Small intestine (tissue), 7 donors: ENCODE measurements at regions not wholly inside any gene's neighbourhood (a gene's known extent, or its start where the extent isn't known, plus 50 kb on each side); places are given as distances from the start of the nearest gene placed in this dataset.

ENCODE experiments used
- DNase-seq, 2 donors: peaks; one replicate each; pipeline versions ENCODE4 v3.0.0 to v3.0.0-alpha.2; 2013
- FAIRE-seq: peaks from 2 replicates; lab custom pipeline; 2012; peaks lifted over from hg19 to GRCh38; lab: Jason Lieb, UNC
- H3K27ac ChIP-seq, 3 donors: one replicate each; pipeline ENCODE4 v1.5.1; 2013; ENCODE audit warnings: low read length in 2 of 3, mild to moderate bottlenecking in 2 of 3, control low read depth in 1 of 3, inconsistent platforms in 1 of 3, low read depth in 1 of 3, moderate library complexity in 1 of 3
- H3K27me3 ChIP-seq, 3 donors: one replicate each; pipeline ENCODE4 v1.6.1; 2013; ENCODE audit warnings: low read length in 3 of 3, inconsistent platforms in 1 of 3; ENCODE audit not compliant: control insufficient read depth in 3 of 3, insufficient read depth in 3 of 3
- H3K36me3 ChIP-seq, 3 donors: one replicate each; pipeline ENCODE4 v1.6.1; 2013; ENCODE audit warnings: low read length in 3 of 3, inconsistent platforms in 1 of 3, low read depth in 1 of 3, mild to moderate bottlenecking in 1 of 3, moderate library complexity in 1 of 3; ENCODE audit not compliant: control insufficient read depth in 3 of 3, insufficient read depth in 2 of 3
- H3K4me1 ChIP-seq, 3 donors: one replicate each; pipeline ENCODE4 v1.6.1; 2013; ENCODE audit warnings: low read length in 2 of 3, inconsistent platforms in 1 of 3, low read depth in 1 of 3, mild to moderate bottlenecking in 1 of 3, moderate library complexity in 1 of 3; ENCODE audit not compliant: control insufficient read depth in 3 of 3, insufficient read depth in 2 of 3
- H3K4me3 ChIP-seq, 3 donors: one replicate each; pipeline ENCODE4 v1.5.1; 2013; ENCODE audit warnings: low read length in 3 of 3, control low read depth in 1 of 3, inconsistent platforms in 1 of 3, low read depth in 1 of 3, mild to moderate bottlenecking in 1 of 3, moderate library complexity in 1 of 3
- H3K9me3 ChIP-seq, 2 donors: one replicate each; pipeline ENCODE4 v1.6.1; 2013; ENCODE audit warnings: low read depth in 1 of 2, low read length in 1 of 2; ENCODE audit not compliant: control insufficient read depth in 2 of 2, insufficient read depth in 1 of 2
- WGBS, 3 donors: extraction: QIAGEN DNeasy Blood & Tissue Kit; methylation state at CpG; one replicate each; pipeline ENCODE4 v1.1.7; 2013; 5-methylcytosine and 5-hydroxymethylcytosine counted together
- donor health status: healthy with polysubstance abuse.
- donor health status: control.
- donor health status: control.
- donor health status: Bipolar disorder and iron deficiency.
- donor health status: healthy.

DNA sequence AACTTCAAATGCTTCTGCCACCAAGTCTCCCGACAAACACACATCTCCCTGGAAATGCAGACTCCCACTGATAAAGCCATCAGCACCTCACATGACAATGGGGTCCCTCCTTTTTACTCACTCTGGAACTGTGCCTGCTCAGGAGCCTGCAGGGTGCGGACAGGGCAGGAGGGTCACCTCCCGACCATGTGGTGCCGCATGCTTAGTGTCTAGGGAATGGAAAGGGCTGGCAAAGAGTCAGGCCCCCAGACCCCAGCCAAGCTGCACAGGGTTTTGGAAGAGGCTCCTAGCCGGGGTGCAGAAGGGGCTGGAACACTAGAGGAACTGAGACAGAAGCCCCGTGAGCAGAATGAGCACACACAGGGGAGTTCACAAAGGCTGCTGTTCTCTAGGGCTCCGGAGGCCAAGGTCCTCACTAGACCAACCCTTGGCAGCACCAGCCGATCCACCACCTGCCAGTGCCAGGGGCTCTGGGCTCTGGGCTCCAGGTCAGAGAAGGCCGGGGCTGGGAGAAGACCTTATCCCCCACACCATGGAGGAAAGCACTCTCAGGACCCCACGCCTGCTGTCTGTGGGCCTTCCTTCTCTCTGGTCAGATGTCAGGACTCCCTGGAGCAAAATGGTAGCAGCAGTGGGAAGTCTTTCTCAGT is 125.1 kb upstream of the FGF3 start:
- no peak for DNase-seq
- no peak for FAIRE-seq
- Histone ChIP-seq H3K4me3 (no peak overlapping the region), H3K4me1 (peaks cover 3 to 20% (median 5%) of the 10 kb centered on the region in 3 donors), H3K9me3 (no peaks in the 10 kb centered on the region), H3K27ac (no peak overlapping the region), H3K36me3 (no peaks in the 10 kb centered on the region), H3K27me3 (peaks cover 0 to 5% (median 0%) of the 10 kb centered on the region in 3 donors)
- 62 to 82% (median 65%) methylated on average over 10 of the region's 10 CpGs for WGBS, 3 donors

DNA sequence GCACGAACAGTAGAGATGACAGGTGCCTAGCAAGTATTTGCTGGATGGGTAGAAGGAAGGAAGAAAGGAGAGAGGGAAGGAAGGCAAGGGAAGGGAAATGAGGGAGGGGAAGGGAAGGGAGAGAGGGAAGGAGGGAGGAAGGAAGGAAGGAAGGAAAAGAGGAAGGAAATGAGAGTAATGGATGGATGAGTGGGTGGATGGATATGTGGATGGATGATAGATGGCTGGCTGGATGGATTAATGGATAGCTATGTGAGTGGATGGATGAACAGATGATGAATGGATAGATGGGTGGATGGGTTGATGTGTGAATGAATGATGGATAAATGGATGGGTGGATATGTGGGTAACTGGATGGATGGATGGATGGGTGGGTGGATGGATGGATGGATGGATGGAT is 125.9 kb upstream of the FGF3 start:
- WGBS, 3 donors, result 68 to 80% (median 70%) methylated on average over 1 of the region's 1 CpG
- Histone ChIP-seq H3K4me1 (peaks cover 3 to 20% (median 7%) of the 10 kb centered on the region in 3 donors), H3K4me3 (no peak overlapping the region), H3K9me3 (peaks cover under 1 to 2% of the 10 kb centered on the region in 2 donors), H3K36me3 (no peaks in the 10 kb centered on the region), H3K27me3 (no peaks in the 10 kb centered on the region), H3K27ac (no peak overlapping the region)
- no peak for DNase-seq
- FAIRE-seq, result no peak

DNA sequence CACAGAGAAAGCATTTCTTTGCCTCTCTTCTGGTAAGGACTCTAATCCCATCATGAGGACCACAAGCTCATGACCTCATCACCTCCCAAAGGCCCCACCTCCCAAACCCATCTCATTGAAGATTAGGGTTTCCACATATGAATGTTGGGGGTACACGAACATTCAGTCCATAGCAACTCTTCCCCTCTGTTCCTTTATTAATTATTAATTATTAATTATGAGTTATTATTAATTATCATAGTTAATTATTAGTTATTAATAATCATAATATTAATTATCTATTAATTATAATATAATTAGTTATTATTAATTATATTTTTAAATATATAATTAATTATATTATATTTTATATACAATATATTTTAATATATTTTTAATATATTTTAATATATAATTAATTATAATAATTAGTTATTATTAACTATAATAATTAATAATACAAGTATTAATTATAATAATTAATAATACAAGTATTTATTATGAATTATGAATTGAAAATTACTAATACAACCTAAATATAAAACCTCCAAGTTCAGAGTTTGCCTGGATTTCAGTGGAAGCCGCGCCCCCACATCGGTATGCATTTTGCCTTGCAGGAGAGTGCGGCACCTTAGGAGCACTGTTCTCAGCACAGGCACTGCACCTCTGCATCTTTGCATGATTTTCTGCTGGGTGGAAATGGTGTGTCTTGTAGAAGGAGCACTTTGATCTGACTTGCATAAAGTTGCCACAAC is 128.0 kb upstream of the FGF3 start:
- DNase-seq (no peak), FAIRE-seq (peak; percentile 77)
- 91 to 94% (median 93%) methylated on average over 5 of the region's 5 CpGs for WGBS, 3 donors
- H3K4me1 ChIP-seq, result peaks cover 3 to 20% (median 7%) of the 10 kb centered on the region in 3 donors
- H3K27ac ChIP-seq, result no peak overlapping the region
- H3K4me3 ChIP-seq, result no peak overlapping the region
- no peaks in the 10 kb centered on the region for H3K27me3 ChIP-seq
- H3K36me3 ChIP-seq, result no peaks in the 10 kb centered on the region
- H3K9me3 ChIP-seq, result peaks cover 2 to 10% of the 10 kb centered on the region in 2 donors

DNA sequence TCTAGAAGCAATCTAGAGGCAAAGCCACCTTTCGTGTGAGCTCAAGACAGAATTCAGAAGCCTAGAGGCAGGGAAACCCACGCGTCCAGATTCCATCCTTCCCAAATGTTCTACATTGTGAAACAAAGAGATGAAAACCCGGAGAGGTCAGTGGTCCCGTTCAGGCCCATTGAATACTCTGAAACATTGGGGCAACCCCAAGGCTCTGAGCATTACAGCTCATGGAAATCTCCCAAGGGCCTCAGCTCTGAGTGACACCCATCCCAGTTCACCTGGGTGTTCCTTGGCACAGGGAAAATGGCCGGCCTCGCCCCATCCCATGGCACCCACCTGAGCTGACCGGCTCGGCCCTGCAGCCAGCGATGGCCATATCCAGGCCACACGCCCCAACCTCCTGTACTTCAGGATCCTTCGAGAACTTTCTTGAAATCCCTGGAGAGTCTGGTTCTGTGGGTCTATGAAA is 128.6 kb upstream of the FGF3 start:
- DNase-seq (no peak), FAIRE-seq (no peak)
- 62 to 84% (median 72%) methylated on average over 12 of the region's 12 CpGs for WGBS, 3 donors
- no peaks in the 10 kb centered on the region for H3K36me3 ChIP-seq
- peak overlapping the region in 2 of 3 donors; percentile 53 to 91 for H3K27ac ChIP-seq
- no peak overlapping the region for H3K4me3 ChIP-seq
- H3K27me3 ChIP-seq, result no peaks in the 10 kb centered on the region
- peaks cover 2 to 10% of the 10 kb centered on the region in 2 donors for H3K9me3 ChIP-seq
- peaks cover 3 to 20% (median 7%) of the 10 kb centered on the region in 3 donors for H3K4me1 ChIP-seq

DNA sequence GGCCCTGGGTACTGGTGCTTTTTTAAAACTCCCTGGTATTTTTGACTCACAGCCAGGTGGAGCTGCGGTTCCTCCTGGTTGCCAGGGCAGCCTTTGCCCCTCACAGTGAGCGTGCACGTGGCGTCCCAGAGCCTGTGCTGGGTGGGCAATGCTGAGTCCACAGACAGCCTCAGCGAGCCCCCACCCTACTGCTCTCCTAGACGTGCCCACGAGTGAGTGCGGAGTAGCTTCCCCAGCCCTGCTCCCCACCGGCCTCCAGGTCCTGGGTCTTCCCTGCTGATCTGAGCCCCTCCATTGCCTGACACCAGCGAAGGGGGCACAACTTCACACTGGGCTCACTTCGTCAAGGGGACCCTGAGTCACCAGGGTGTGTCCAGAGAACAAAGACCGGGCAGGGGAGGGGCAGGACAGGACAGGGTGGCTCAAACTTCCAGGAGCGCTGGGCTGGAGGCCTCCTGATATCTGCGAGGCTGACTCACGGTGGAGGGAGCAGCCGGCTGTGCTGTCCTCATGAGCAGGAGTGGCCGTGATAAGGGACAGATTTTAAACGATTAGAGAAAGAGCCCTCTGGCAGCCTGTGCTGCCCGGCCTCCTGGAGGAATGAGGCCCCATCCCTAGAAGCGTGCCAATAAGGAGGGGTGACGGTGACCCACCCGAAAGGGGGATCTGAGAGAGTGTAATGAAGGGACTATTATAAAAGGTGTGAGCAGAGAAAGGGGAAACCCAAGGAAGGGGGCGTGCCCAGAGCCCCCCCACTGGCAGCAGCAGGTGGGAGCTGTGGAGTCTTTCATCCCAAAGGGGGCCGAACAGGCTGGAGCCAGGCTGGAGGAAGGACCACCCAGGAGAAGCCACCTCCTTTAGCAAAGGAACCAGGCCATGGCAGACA is 129.3 kb upstream of the FGF3 start:
- FAIRE-seq (no peak), DNase-seq (peak; percentile 92 to 97)
- H3K36me3 ChIP-seq, result no peaks in the 10 kb centered on the region
- H3K4me3 ChIP-seq, result no peak overlapping the region
- 20 to 48% (median 32%) methylated on average over 24 of the region's 24 CpGs for WGBS, 3 donors
- peaks cover 2 to 10% of the 10 kb centered on the region in 2 donors for H3K9me3 ChIP-seq
- peak overlapping the region; percentile 27 to 91 (median 53) for H3K27ac ChIP-seq
- peaks cover 0 to 2% (median 0%) of the 10 kb centered on the region in 3 donors for H3K27me3 ChIP-seq
- H3K4me1 ChIP-seq, result peaks cover 3 to 20% (median 7%) of the 10 kb centered on the region in 3 donors

DNA sequence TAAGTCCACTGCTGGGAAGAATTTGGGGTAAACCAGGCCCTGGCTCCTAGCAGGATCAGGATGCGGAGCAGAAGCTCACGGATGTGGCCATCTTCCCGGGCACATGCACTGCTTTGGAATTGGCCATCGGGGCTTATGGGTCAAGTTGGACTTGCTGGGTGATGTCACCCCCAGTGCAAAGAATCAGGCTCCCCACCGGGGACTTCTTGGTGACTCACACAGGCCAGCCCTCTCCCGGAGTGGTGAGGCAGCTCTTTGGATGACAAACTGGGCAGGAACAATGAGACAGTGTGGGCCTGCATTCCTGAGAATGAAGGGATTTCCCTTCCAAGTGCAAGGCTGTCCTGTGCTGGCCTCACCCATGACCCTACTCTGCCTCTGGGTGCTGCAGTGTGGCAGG is 128.8 kb upstream of the ANO1 start:
- H3K4me3 ChIP-seq, result no peak overlapping the region
- peak overlapping the region in 2 of 3 donors; percentile 27 to 80 for H3K27ac ChIP-seq
- FAIRE-seq, result no peak
- 56 to 71% (median 67%) methylated on average over 6 of the region's 6 CpGs for WGBS, 3 donors
- peak; percentile 51 to 65 for DNase-seq
- H3K36me3 ChIP-seq, result no peaks in the 10 kb centered on the region
- H3K27me3 ChIP-seq, result peaks cover 0 to 2% (median 0%) of the 10 kb centered on the region in 3 donors
- peaks cover 3 to 20% (median 7%) of the 10 kb centered on the region in 3 donors for H3K4me1 ChIP-seq
- peaks cover 2 to 10% of the 10 kb centered on the region in 2 donors for H3K9me3 ChIP-seq

DNA sequence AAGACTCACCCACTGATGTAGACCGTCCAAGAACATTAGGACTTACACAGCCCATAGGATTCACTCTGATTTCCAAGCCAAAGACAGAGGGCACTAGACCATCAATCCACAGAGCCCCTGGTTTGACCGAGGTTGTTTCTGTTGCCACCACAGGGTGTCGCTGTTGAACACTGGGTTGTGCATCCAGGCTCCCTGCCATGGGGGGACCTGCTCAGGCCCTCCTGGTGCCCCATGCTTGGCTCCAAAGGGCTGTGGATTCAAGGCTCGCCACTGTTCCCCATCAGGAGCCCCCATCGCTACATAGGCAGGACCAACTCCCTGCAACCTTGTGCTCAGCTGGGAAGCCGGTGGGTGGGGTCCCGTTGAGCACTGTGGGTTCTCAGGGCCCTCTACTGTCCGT is 128.0 kb upstream of the ANO1 start:
- 71 to 81% (median 74%) methylated on average over 8 of the region's 8 CpGs for WGBS, 3 donors
- Histone ChIP-seq H3K9me3 (peaks cover 2 to 10% of the 10 kb centered on the region in 2 donors), H3K36me3 (no peaks in the 10 kb centered on the region), H3K4me3 (no peak overlapping the region), H3K27ac (no peak overlapping the region), H3K27me3 (peaks cover 0 to 2% (median 0%) of the 10 kb centered on the region in 3 donors), H3K4me1 (peaks cover 3 to 20% (median 7%) of the 10 kb centered on the region in 3 donors)
- FAIRE-seq (no peak), DNase-seq (no peak)

DNA sequence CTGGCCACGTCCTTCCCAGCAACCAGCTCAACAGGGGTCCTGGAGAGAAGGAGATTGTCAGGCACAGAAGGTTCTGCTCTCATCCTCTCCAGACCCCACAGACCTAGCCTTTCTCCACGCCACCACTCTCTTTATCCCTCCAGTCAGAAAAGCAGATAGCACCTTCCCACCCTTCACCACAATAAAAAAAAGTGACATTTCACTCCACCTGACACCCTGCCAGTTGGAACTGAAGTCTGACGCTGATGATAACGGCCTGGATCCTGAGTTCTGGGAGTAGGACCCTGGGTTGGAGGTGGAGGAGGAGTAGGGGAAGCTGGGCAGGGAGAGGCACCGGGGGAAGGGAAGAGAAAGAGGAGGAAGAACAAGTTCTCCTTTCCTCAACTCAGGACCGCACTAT is 127.5 kb upstream of the ANO1 start:
- WGBS, 3 donors, result 27 to 59% (median 45%) methylated on average over 5 to 6 of the region's 6 CpGs
- peaks cover 0 to 2% (median 0%) of the 10 kb centered on the region in 3 donors for H3K27me3 ChIP-seq
- no peak overlapping the region for H3K4me3 ChIP-seq
- H3K9me3 ChIP-seq, result peaks cover 2 to 10% of the 10 kb centered on the region in 2 donors
- no peak for DNase-seq
- H3K36me3 ChIP-seq, result no peaks in the 10 kb centered on the region
- FAIRE-seq, result no peak
- H3K4me1 ChIP-seq, result peaks cover 3 to 20% (median 7%) of the 10 kb centered on the region in 3 donors
- H3K27ac ChIP-seq, result no peak overlapping the region
